GM23338 (cell line): ENCODE measurements at regions not wholly inside any gene's neighbourhood (a gene's known extent, or its start where the extent isn't known, plus 50 kb on each side); places are given as distances from the start of the nearest gene placed in this dataset.

Source experiments
- ATAC-seq: fragments of 200-7000 bp; cut with Tn5 transposase; 3 replicates; pipeline ENCODE4 v1.9.1; 2020
- DNase-seq: peaks from one replicate; pipeline ENCODE4 v3.0.0-alpha.2; 2015; ENCODE audit warnings: low spot score
- H2AFZ ChIP-seq: fragments of 200-600 bp; sonication (generic); 2 replicates; pipeline ENCODE4 v1.8.0; 2016; ENCODE audit warnings: antibody characterized with exemption, mild to moderate bottlenecking, moderate library complexity
- H3F3A ChIP-seq: fragments of 200-600 bp; sonication (generic); replicated peaks from 2 replicates; pipeline ENCODE4 v1.8.0; 2017; ENCODE audit warnings: antibody characterized with exemption, mixed run types, low read depth
- H3K27ac ChIP-seq: fragments of 200-600 bp; sonication (generic); 2 replicates; pipeline ENCODE4 v1.6.1; 2016; ENCODE audit warnings: low read depth
- H3K27me3 ChIP-seq: fragments of 200-600 bp; sonication (generic); 2 replicates; pipeline ENCODE4 v1.8.0; 2016; ENCODE audit warnings: mild to moderate bottlenecking, mixed run types, moderate library complexity; ENCODE audit not compliant: insufficient read depth
- H3K36me3 ChIP-seq: fragments of 200-600 bp; sonication (generic); 2 replicates; pipeline ENCODE4 v1.8.0; 2016; ENCODE audit warnings: mild to moderate bottlenecking; ENCODE audit not compliant: insufficient read depth
- H3K4me1 ChIP-seq: fragments of 200-600 bp; sonication (generic); 2 replicates; pipeline ENCODE4 v1.8.0; 2016; ENCODE audit warnings: mild to moderate bottlenecking, moderate library complexity; ENCODE audit not compliant: insufficient read depth
- H3K4me2 ChIP-seq: fragments of 200-600 bp; sonication (generic); 2 replicates; pipeline ENCODE4 v1.7.1; 2017; ENCODE audit warnings: mixed run types
- H3K4me3 ChIP-seq: fragments of 200-600 bp; sonication (generic); 2 replicates; pipeline ENCODE4 v1.6.1; 2016; ENCODE audit warnings: mixed run types
- H3K79me2 ChIP-seq: fragments of 200-600 bp; sonication (generic); replicated peaks from 2 replicates; pipeline ENCODE4 v1.8.0; 2017; ENCODE audit warnings: mild to moderate bottlenecking; ENCODE audit not compliant: insufficient read depth
- H3K9me2 ChIP-seq: fragments of 200-600 bp; sonication (generic); 2 replicates; pipeline ENCODE4 v1.8.0; 2017; ENCODE audit not compliant: insufficient read depth
- H4K20me1 ChIP-seq: fragments of 200-600 bp; sonication (generic); replicated peaks from 2 replicates; pipeline ENCODE4 v1.8.0; 2017; ENCODE audit warnings: mild to moderate bottlenecking; ENCODE audit not compliant: insufficient read depth
- H3K27ac Mint-ChIP-seq: 2 replicates; pipeline ENCODE4 v1.8.0; 2020; ENCODE audit warnings: inconsistent platforms, mild to moderate bottlenecking, moderate library complexity, mixed read lengths
- H3K27me3 Mint-ChIP-seq: 3 replicates; pipeline ENCODE4 v1.8.0; 2022; ENCODE audit warnings: low read depth, mild to moderate bottlenecking, moderate library complexity, mixed read lengths, inconsistent platforms; ENCODE audit not compliant: insufficient read depth, poor library complexity
- H3K36me3 Mint-ChIP-seq: 3 replicates; pipeline ENCODE4 v1.8.0; 2021; ENCODE audit warnings: low read depth, mild to moderate bottlenecking, inconsistent platforms, moderate library complexity, mixed read lengths
- H3K4me1 Mint-ChIP-seq: 3 replicates; pipeline ENCODE4 v1.8.0; 2020; ENCODE audit warnings: mild to moderate bottlenecking, inconsistent platforms, mixed read lengths
- H3K4me3 Mint-ChIP-seq: 3 replicates; pipeline ENCODE4 v1.8.0; 2021; ENCODE audit warnings: moderate library complexity, mild to moderate bottlenecking, inconsistent platforms, mixed read lengths
- H3K9me3 Mint-ChIP-seq: 3 replicates; pipeline ENCODE4 v1.8.0; 2020; ENCODE audit warnings: moderate library complexity, mild to moderate bottlenecking, inconsistent platforms, mixed read lengths
- CREB1 ChIP-seq: fragments of 250-450 bp; sonication (Bioruptor Pico); IDR thresholded peaks from 2 replicates; pipeline ENCODE4 v1.5.0; 2020; ENCODE audit warnings: low read depth, mild to moderate bottlenecking, moderate library complexity
- EZH2 ChIP-seq: fragments of 200-600 bp; sonication (generic); IDR thresholded peaks from one replicate; pipeline ENCODE4 v1.8.0; 2017; ENCODE audit warnings: antibody characterized with exemption, mild to moderate bottlenecking, low read depth; ENCODE audit not compliant: unreplicated experiment
- EZH2phosphoT487 ChIP-seq: fragments of 200-600 bp; sonication (generic); IDR thresholded peaks from one replicate; pipeline ENCODE4 v1.8.1; 2018; ENCODE audit warnings: antibody characterized with exemption; ENCODE audit not compliant: unreplicated experiment
- JUNB ChIP-seq: IDR thresholded peaks from one replicate; pipeline ENCODE4 v1.6.1; 2016; ENCODE audit warnings: antibody characterized with exemption; ENCODE audit not compliant: unreplicated experiment
- NANOG ChIP-seq: IDR thresholded peaks from 2 replicates; pipeline ENCODE4 v1.6.1; 2016; ENCODE audit warnings: antibody characterized with exemption, borderline replicate concordance
- STAT1 ChIP-seq: IDR thresholded peaks from one replicate; pipeline ENCODE4 v1.6.1; 2016; ENCODE audit warnings: antibody characterized with exemption; ENCODE audit not compliant: unreplicated experiment
- ZNF462 ChIP-seq: fragments of 250-450 bp; sonication (Bioruptor Pico); IDR thresholded peaks from 2 replicates; pipeline ENCODE4 v1.5.0; 2020; ENCODE audit warnings: mild to moderate bottlenecking, moderate library complexity
- TF ChIP-seq, protein P1 (sequence below): IDR thresholded peaks from 2 replicates; pipeline ENCODE4 v1.6.1; 2016; ENCODE audit warnings: antibody characterized with exemption
- TF ChIP-seq, protein P2 (sequence below): IDR thresholded peaks from one replicate; pipeline ENCODE4 v1.6.1; 2018; ENCODE audit warnings: antibody characterized with exemption; ENCODE audit not compliant: unreplicated experiment

DNA sequence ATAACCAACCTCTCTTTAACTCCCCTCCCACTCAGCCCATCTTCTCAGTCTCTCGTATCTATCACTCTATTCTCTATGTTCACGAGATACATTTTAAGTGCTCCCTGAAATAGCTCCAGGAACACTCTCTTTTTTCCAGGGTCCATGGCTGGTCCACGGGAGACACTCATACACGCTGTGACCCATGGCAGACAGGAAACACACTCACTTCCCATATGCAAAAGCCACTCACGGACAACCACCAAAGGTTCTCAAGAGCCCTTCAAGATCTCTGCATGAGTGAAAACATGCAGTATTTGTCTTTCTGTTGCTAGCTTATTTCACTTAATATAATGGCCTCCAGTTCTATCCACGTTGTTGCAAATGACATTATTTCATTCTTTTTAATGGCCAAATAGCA lies 71.4 kb upstream of the PCSK2 start:
- Histone ChIP-seq H3K4me2 (no peak overlapping the region), H4K20me1 (no peaks in the 10 kb centered on the region), H3K27me3 (no peaks in the 10 kb centered on the region), H3K4me1 (no peaks in the 10 kb centered on the region), H3K27ac (no peak overlapping the region), H3K9me2 (peaks cover 5% of the 10 kb centered on the region; the same call in 1 of the 2 replicates), H2AFZ (no peak overlapping the region), H3F3A (no peaks in the 10 kb centered on the region), H3K36me3 (no peaks in the 10 kb centered on the region), H3K79me2 (no peaks in the 10 kb centered on the region), H3K4me3 (no peak overlapping the region)
- DNase-seq, result no peak
- no peak overlapping the region for H3K27ac Mint-ChIP-seq
- H3K4me1 Mint-ChIP-seq, result no peaks in the 10 kb centered on the region
- no peaks in the 10 kb centered on the region for H3K36me3 Mint-ChIP-seq
- H3K4me3 Mint-ChIP-seq, result no peak overlapping the region
- no peaks in the 10 kb centered on the region for H3K9me3 Mint-ChIP-seq
- no peaks in the 10 kb centered on the region for H3K27me3 Mint-ChIP-seq
- TF ChIP-seq CREB1 (CRISPR knock-in tag), result no peak
- no peak for TF ChIP-seq EZH2phosphoT487
- TF ChIP-seq, protein P1, sequence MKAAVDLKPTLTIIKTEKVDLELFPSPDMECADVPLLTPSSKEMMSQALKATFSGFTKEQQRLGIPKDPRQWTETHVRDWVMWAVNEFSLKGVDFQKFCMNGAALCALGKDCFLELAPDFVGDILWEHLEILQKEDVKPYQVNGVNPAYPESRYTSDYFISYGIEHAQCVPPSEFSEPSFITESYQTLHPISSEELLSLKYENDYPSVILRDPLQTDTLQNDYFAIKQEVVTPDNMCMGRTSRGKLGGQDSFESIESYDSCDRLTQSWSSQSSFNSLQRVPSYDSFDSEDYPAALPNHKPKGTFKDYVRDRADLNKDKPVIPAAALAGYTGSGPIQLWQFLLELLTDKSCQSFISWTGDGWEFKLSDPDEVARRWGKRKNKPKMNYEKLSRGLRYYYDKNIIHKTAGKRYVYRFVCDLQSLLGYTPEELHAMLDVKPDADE, result no peak
- no peak for ATAC-seq

DNA sequence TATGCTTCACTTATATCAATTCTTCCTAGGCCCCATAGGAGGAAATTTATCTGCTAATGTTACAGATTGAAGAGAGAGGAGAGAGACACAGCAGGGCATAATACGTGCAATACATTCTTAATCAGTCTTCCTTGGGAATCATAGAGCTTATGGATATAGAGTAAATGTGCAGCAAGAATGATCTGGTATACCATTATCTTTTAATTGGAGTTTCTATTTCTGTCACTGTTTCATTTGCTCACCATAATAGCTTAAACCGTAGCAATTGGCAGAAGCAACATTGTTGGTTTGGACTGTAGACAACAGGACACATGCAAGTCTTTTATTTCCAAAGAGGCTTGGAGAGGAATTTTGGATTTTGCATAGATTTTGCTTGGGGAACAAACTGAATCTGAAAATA lies 68.1 kb upstream of the PCSK2 start:
- Histone ChIP-seq H3K9me2 (no peaks in the 10 kb centered on the region), H4K20me1 (no peaks in the 10 kb centered on the region), H3K27me3 (no peaks in the 10 kb centered on the region), H3K4me2 (no peak overlapping the region), H3K4me3 (no peak overlapping the region), H3K27ac (no peak overlapping the region), H3K4me1 (no peaks in the 10 kb centered on the region), H3K36me3 (no peaks in the 10 kb centered on the region), H3K79me2 (no peaks in the 10 kb centered on the region), H3F3A (no peaks in the 10 kb centered on the region), H2AFZ (no peak overlapping the region)
- ATAC-seq (no peak), DNase-seq (no peak)
- H3K4me3 Mint-ChIP-seq, result no peak overlapping the region
- H3K36me3 Mint-ChIP-seq, result no peaks in the 10 kb centered on the region
- H3K27ac Mint-ChIP-seq, result no peak overlapping the region
- no peaks in the 10 kb centered on the region for H3K4me1 Mint-ChIP-seq
- no peaks in the 10 kb centered on the region for H3K27me3 Mint-ChIP-seq
- no peaks in the 10 kb centered on the region for H3K9me3 Mint-ChIP-seq
- TF ChIP-seq ZNF462 (CRISPR knock-in tag) (no peak), NANOG (no peak), STAT1 (no peak), JUNB (no peak), EZH2 (no peak)
- TF ChIP-seq, protein P2, sequence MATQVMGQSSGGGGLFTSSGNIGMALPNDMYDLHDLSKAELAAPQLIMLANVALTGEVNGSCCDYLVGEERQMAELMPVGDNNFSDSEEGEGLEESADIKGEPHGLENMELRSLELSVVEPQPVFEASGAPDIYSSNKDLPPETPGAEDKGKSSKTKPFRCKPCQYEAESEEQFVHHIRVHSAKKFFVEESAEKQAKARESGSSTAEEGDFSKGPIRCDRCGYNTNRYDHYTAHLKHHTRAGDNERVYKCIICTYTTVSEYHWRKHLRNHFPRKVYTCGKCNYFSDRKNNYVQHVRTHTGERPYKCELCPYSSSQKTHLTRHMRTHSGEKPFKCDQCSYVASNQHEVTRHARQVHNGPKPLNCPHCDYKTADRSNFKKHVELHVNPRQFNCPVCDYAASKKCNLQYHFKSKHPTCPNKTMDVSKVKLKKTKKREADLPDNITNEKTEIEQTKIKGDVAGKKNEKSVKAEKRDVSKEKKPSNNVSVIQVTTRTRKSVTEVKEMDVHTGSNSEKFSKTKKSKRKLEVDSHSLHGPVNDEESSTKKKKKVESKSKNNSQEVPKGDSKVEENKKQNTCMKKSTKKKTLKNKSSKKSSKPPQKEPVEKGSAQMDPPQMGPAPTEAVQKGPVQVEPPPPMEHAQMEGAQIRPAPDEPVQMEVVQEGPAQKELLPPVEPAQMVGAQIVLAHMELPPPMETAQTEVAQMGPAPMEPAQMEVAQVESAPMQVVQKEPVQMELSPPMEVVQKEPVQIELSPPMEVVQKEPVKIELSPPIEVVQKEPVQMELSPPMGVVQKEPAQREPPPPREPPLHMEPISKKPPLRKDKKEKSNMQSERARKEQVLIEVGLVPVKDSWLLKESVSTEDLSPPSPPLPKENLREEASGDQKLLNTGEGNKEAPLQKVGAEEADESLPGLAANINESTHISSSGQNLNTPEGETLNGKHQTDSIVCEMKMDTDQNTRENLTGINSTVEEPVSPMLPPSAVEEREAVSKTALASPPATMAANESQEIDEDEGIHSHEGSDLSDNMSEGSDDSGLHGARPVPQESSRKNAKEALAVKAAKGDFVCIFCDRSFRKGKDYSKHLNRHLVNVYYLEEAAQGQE, result no peak
- TF ChIP-seq, protein P1, result no peak
